AG08396 (cell line): ENCODE measurements at regions not wholly inside any gene's neighbourhood (a gene's known extent, or its start where the extent isn't known, plus 50 kb on each side); places are given as distances from the start of the nearest gene placed in this dataset.

Experiments used
- DNase-seq: peaks from one replicate; pipeline ENCODE4 v3.0.0; 2012; ENCODE audit warnings: low spot score, mixed read lengths

DNA sequence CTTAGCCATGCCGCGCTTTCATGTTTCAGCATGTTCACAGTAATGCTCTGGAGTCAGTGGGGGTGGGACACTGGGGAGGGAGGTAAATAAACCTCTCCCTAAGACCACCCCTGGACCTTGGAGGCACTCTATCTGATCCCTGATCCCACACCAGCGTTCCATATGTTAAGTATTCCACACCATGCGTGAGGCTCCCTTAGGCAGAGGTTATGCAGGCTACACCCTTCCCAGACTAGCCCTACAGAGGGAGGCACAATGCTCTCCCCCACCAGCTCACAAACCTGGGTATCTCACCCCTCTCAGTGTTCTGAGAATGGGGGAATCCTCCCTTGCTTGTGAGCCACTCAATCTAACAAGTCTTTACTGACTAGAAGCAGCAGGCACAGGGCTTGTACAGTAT is 1610.4 kb upstream of the ZEB2 start:
- no peak for DNase-seq

DNA sequence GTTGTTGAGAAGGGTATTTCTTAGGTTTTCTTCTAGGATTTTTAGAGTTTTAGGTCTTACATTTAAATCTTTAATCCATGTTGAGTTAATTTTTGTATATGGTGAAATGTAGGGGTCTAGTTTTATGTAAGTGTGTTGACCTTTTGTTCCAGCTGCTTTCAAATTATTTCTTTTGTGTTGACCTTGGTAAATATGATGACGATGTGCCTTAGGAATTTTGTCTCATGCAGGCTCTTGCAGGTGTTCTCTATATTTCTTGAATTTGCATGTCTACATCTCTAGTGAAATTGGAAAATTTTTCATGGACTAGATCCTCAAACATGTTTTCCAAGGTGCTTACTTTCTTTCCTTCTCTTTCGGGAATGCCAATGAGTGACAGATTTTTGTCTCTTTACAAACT is 1609.3 kb upstream of the ZEB2 start:
- DNase-seq = no peak

DNA sequence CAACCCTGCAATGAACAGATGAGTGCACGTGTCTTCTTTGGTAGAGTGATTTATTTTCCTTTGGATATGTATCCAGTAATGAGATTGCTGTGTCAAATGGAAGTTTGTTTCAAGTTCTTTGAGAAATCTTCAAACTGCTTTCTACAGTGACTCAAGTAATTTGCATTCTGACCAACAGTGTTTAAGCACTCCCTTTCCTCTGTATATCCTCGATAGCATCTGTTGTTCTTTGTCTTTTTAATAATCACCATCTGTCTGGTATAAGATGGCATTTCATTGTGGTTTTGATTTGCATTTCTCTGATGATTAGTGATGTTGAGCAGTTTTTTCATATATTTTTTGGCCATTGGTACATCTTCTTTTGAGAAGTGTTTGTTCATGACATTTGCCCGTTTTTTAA is 1608.3 kb upstream of the ZEB2 start:
- no peak for DNase-seq

DNA sequence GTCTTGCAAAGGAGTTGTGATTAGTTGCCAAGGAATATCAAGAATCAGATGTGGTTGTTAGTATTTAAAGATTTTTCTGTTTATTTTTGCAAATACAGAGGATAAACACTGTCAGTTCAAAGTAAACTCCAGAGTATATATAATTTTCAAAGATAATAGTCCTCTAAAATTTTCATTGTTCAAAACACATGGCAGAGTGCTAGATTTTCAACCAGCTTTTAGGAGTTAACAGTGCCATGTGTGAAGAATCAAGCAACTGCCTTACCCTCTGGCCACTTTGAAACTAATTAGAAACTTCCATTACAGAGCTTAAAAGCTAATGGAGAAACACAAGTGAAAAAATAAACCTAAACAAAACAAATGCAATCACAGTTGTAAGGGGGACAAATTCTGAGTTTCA is 1605.6 kb upstream of the ZEB2 start:
- no peak for DNase-seq

DNA sequence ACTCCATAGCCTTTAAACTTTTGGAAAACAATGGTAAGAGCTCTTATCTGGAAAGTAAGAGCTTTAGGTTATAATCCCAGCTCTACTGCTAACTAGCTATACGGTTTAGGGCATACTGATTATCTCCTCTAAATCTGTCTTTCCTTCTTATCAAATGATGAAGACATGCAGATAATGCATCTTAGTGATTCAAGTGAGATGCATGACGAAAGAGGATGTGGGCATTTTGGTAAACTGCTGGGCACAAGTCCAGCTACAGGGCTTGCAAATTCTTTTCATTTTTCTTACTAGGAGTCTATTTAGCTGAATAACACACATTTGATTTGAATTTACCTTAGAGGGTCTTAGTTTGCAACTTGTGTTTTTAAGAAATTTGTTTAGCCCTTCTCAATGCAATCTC is 1604.8 kb upstream of the ZEB2 start:
- DNase-seq = no peak

DNA sequence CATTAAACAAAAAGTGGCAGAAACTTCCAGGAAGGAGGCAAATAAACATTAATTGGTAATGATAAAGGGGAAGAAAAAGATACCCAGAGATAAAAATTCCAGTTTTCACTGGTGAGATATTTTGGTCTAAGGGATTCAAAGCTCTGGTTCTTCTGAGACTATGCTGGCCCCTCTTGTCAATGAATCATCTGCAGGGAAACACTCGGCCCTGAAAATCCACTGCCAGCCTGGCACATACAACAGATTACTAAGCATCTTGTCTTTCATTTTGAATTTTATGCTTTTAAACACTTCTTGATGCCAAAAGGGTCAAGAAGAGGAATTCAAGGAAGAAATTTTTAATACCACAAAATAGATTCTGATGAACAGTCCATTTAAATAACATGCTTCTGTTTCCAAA is 1603.8 kb upstream of the ZEB2 start:
- DNase-seq = no peak

DNA sequence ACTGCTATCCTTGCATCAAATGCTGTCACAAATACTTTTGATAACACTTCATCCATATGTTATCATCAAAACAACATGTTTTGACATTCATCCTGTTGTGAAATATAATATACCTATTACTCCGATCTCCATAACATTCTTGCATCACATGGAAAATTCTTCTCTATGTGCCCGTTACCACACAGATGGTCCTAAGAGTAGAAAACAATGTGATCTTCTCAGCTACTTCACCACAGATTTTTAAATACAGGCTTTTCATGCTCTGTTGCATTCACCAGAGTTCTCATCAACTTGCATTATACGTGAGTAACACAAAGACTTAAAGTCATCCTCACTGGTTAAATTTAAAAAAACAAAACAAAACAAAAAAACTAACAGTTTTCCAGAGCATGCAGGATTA is 1603.3 kb upstream of the ZEB2 start:
- no peak for DNase-seq

DNA sequence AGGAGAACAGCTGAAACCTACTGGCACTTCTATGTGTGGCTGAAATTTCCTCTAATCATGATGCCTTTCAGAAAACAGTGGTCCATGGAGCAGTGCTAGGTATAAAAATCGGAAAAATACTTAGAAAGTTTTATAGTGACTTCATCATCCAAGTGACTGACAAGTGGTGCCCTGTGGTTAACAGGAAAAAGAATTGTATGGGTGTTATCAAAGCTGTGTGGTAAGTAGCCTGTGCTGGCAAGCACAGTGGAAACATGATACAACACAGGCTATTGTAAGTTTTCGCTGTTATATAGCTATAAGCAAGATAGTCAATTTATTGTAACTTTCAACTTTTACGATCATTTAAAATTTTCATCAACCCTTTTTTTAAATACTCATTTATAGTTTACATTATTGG is 1599.7 kb upstream of the ZEB2 start:
- no peak for DNase-seq

DNA sequence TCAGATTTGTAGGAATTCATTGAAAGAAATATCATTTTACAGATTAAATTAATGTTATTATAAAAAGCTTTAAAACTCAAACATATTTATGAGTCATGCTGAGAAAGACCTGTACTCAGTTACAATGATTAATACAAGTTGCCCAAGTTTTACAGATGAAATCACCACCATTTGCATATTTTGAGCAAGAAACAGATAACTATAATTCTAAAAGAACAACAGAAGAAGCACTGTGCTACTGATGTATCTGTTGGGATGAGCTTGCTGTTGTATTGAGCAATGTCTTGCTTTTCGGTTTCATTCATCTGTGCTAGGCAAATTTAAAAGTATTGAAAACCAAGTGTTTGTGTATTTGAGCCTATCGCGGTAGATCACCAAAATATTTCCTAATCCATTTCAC is 1589.1 kb upstream of the ZEB2 start:
- no peak for DNase-seq

DNA sequence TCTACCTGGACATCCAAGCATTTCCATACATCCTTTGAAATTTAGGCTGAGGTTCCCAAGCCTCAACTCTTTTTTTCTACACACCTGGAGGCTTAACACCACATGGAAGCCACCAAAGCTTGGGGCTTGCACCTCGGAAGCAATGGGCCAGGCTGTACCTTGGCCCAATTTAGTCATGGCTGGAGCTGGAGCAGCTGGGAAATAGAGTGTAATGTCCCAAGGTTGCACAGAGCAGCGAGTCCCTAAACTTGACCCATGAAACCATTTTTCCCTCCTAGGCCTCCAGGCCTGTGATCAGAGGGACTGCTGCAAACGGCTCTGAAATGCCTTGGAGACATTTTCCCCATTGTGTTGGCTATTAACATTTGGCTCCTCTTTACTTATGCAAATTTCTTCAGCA is 1574.3 kb upstream of the ZEB2 start:
- no peak for DNase-seq

DNA sequence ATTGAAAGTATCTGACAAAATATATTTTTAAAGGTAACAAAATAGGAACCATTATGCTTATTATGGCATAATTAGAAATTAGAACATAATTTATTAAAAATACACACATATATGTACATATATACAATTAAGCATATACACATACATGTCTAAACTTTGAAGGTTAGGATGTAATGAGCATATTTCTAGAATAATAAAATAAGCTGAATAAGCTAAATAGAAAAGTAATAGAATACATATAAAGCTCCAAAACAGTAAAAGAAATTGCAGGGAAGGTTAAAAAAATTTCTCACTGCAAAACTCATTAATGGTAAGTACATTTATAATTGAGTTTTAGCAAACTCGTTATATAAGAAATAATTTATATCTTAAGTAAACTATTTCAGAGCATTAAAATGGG is 1561.5 kb upstream of the ZEB2 start:
- DNase-seq = no peak

DNA sequence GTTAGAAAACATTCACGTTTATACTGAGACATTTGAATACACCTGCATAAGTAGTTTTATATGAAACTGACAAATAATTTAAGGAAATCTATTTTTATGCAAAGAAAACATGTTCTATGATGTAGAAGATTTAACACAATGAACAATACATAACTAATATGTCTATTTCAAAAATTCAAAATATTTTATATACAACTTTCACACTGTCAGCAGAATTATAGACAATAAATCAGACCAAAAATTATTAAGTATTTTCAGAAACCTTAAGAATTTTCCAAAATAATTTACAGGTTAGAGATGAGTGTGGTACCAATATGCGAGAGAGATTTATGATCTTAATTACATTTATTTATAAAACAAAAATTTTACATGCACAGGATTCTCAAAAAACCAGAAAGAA is 1561.0 kb upstream of the ZEB2 start:
- DNase-seq = no peak

DNA sequence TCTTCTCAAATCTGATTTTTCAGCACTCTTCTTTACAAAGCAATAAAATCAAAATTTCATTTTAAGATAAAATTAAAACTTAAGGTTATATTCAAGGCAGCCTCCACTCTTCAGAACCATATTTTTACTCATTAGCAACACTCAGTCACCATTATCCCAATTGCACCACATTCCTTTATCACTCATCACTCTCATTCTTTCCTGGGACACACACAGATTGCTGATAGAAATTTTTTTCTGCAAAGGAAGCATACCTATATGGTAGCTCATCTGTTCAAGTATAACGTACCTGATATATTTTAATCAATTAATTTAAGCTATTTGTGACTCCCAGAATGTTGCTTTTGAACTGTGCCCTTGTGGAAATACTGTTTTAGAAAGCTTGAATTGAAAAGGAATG is 1559.3 kb upstream of the ZEB2 start:
- DNase-seq = no peak

DNA sequence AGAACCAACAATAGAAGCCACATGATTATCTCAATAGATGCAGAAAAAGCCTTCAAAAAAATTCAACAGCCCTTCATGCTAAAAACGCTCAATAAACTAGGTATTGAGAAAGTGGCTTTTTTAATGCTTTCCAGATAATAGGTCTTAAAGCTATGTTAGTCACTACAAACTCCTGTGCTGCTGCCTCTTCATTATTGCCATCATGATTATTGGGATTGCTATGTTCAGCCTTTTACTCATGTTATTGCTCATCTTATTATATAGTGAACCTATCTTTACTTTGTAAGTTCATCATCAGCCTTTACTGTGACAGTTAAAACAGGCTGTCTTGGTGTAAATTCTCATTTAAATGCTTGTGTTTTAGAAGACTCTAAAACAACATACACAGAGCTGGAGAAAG is 1557.2 kb upstream of the ZEB2 start:
- no peak for DNase-seq

DNA sequence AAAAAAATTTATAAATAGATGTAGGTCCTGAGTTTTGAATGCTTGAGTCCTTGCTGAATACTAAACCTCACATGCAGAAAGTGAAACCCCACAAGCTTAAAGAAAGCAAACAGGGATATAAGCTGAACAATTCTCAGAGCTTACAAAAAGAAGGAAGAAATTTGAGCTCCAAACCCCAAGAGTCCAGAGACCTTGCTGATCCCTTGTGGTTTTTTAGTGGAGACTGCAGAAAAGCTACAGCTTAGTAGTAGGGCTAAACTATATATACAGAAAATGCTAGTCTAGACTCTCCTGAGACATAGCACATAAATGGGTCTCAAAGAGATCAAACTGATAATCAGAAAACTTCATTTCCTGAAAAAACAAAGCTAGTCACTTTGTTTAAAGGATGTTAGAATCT is 1548.1 kb upstream of the ZEB2 start:
- DNase-seq = no peak

DNA sequence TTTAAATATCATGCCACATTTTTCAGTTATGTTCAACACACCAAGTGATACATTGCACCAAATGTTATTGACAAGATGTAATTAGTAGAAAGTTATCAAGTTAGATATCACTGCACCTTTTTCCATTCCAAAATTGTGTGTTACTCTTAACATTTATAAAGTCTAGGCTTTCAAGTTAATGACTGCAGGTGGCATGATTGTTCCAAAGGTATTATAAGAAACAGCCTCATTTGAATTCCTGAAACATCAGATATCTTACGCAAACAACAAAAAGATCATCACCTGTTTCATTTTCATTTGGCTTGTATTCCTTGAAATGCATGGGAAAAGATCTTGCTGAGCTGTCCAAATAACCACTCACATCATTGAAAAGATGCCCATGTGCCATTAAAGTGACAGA is 1528.2 kb upstream of the ZEB2 start:
- no peak for DNase-seq

DNA sequence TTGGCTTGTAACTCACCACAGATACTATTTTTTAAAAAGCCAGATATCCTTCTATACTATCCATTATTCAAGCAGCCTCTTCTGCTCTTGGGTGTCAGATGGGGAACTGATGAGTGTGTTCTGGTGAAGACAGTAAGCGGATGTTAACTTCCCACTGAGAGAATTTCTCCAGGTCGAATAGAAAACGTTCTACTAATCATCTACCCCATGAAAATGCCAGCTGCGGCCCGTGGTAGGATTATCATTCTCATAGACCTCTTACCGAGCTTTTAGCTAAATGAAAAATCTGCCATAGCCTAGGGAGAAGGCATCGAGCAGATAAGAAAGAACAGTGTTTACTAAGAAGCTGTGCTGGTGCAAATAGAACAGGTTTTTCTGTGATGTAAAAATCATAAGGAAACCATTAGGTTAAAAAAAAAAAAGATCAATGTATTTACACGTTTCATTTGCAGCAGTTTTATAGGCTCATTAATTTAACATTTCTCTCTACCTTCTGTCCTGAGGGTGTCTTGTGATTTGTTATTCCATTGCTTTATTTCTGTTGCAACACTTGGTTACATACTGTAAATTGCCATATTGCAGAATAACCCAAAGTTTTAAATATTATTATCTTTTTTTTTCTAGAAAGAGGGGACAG is 1521.5 kb upstream of the ZEB2 start:
- no peak for DNase-seq

DNA sequence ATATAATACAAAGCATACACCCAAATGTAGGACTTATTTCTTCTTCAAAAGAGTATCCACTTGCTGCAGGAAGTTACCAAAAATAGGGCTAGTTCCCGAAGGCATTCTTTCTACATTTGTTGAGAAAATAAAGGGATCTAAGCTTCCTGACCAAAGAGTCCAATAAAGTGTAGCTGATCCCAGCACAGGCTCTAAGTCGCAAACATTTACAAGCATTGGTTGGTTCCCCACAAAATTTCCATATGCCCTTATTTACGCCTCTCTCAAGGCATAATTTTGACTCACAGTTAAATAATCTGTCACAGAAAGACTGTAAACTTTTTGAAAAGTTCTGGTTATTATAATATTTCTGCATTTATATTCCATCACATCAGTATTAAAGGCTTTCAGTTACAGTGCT is 1520.1 kb upstream of the ZEB2 start:
- no peak for DNase-seq

DNA sequence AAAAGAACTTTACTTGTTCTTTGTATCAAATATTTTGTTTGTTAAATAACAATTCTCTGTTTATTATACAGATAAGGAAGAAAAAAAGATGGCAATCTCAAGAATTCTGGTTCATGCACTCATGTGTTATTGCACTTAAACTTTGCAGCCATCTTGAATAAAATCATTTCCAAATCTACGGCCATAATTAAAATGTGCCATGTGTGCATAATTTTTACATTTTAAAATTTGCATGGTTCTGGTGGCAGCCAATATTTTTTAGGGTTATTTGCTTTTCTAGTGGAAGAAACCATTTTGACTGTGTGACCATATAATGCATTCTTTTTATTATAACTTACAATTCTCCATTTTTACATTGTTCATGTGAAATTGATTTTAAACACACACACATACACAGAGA is 1518.1 kb upstream of the ZEB2 start:
- no peak for DNase-seq

DNA sequence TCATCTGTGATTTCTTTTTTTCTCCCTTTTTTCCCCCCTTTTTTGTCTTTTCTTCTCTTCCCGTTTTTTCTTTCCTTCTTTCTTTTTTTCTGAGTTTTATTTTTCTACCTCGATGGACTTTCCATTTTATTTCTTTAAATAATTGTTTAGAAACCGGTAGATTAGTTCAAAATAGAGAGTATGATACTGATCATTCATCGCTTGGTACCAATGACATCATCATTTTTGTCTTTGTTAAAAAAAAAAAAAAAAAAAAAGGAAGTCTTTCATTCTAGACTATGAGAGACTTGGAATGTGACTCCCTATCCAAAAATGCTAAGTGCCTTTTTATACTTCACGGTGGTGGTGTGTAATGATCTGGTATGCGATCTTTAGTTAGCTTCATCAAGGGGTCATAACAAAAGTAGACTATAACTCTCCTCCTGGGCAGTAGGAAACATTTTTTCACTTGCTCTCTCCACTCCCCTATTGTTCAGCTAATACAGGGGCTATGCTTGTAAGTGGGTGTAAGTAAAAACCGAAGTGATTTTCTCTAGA is 1517.5 kb upstream of the ZEB2 start:
- DNase-seq = no peak

DNA sequence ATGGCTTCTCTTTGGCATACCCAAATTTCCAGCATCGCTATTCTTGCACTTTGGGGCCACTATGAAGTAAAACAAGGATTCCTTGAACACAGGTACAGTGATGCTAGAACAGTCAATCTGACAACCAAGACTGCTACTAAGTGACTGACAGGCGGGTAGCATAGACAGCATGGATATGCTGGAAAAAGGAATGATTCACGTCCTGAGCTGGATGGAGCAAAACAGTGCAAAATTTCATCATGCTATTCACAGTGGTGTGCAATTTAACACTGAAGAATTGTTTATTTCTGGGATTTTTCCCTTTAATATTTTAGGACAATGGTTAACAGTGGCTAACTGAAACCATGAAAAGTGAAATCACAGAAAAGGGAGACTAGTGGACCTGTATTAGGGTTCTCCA is 1511.2 kb upstream of the ZEB2 start:
- no peak for DNase-seq

DNA sequence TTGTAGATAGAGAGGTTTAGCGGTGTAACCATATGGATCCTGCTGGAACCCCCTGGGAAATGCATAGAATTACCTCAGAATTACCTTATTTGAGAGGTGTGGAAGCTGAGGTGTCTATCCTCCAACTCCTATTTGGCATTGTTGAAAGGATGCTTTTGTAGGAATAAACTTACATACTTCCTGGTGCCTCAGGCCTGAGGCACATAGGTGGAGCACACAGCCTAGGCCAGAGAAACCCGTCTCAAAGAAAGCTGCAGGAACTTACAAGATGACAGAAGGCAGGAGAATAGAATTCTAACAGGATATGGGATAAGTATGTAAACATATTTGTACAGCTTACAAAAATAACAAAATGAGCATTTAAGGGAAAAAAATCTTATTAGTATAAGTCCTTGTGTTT is 1507.2 kb upstream of the ZEB2 start:
- DNase-seq = no peak

DNA sequence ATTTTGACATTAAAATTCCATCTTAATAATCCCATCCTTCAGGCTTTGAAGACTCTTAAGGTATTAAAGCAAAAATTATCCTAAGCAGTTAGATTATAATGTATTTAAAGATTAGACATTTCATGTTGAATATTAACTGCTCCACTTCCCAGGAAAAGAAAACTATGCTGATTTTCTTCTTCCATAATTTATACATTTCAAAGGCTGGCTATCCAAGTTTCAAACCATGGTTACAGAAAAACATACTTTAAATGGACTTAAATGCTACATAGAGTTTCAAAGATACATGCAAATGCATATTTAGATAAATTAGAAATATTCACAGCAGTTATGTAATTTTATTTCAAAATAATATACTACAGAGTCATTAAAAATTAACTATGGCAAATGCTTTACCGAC is 1505.6 kb upstream of the ZEB2 start:
- DNase-seq = no peak

DNA sequence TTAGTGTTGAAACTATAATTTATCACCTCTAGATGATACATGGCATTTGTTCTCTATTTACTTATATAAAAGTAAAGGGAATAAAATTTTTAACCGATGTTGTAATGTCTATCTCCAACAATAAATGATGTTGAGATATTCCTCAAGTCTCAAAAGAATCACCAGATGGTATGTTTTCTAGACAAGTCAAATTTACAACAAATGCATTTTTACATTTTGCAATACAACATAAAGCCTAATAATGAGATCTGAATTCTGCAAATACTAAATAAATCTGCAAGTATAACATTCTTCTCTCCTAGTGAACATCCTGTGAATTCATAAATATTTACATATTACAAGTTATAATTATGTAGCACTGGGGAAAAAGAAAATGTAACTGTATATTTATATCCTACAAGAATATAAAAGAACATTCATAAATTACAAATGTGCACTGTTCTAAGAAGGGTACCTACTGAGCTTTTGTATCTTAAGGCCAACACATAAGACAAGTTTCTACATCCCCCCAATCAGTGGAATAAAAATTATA is 1504.4 kb upstream of the ZEB2 start:
- DNase-seq = no peak

DNA sequence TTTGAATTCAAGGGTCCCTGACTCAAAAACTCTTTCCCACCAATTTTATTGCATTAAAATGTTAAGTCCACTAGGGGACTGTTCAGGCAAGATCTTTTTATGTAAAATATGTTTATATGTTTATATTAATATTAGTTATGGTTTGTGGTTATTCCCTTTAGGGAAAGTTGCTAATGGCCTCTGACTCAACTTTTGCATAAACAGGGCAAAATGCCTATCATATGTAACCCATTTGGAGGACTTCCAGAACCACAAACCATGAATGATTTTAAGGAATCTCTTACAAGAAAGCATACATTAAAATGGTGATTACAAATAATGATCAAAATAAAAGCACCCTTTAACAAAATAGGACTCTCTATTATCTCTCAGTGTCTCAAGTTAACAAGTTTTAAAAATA is 1484.5 kb upstream of the ZEB2 start:
- no peak for DNase-seq
